ENCODE measurements at regions not wholly inside any gene's neighbourhood (a gene's known extent, or its start where the extent isn't known, plus 50 kb on each side); places are given as distances from the start of the nearest gene placed in this dataset.
"Not testable (repeated sequence)": the region's sequence is repeated elsewhere in the genome, so short reads cannot be mapped to it uniquely, and the experiment has no call there.

DNA sequence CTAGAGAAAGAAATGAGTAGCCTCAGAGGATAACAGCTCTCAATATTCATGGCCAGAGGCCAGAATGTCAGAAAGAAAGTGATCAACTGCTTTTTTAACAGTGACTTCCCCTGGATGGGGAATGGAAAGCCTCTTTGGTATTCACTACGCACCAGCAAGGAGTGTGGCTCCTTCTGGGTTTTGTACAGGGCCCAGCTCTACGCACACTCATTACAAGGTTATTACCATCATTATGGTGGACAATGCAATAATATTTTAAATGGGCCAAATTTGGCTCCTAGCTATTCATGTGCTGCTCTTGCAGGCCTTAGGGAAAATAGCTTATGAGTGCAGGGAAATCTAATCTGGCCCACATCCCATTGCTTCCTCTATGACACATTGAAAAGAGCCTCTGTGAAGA lies 1149.5 kb upstream of the FANCL start:
- DNase-seq (ENCODE audit: low read depth in 2 of 3, low spot score in 1 of 3), result no peak

DNA sequence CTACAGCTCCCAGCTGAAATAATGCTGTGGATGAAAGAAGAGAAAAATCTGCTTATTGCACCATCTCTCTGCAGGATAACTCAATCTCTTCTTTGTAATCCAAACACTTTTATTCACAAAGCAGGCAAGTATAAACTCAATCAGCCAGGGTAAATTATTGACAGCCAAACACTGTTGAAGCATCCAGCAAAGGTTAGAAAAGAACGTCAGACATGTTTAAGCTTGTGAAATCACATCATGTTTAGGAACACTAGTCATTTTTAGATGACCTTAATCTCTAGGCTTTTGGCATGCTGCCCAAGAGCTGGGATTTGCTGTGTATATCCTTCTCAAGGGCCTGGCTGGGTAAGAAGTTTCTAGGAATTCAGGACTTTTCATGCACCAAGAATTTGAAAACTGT lies 1148.1 kb upstream of the FANCL start:
- no peak for DNase-seq (ENCODE audit: low read depth in 2 of 3, low spot score in 1 of 3)

- DNase-seq (ENCODE audit: low read depth in 2 of 3, low spot score in 1 of 3), result no peak
Observed at GRCh38 chr2:59385971-59386370, 1144.8 kb upstream of the FANCL start.

DNA sequence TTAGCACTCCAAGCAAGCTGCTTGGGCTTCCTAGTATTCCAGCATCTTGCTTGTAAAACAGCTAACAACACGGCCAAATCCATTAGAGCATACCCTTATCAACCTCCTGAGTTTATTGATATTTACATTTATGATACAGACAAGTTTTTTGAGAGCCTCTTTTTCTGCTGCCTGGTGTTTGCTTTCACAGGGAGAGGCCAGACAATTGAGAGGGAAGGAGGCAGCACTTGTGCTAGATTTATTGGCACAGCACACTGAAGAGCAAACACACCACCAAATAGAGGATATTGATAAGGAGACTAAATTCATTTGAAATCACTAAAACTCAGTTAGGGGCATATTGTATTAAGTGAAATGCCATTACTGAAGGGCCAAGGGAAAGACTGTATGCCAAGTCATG lies 1142.3 kb upstream of the FANCL start:
- DNase-seq (ENCODE audit: low read depth in 2 of 3, low spot score in 1 of 3), result no peak

DNA sequence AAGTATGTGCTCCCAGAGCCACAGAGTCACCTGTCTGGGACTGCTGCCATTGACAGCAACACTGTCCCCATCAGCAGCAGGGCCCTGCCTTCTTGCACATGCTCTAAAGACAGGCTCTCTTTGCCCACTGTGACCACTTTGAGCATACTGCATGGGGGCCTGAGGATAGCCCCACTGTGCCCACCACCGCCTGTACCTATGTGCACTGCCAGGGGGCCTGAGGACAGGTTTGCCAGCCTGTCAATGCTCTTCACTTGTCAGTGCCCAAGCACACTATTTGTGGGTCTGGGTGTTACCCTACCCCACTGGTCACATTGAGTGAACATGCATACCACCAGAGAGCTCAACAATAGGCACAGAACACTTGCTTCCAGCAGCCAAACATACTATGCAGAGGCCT lies 1137.0 kb upstream of the FANCL start:
- no peak for DNase-seq (ENCODE audit: low read depth in 2 of 3, low spot score in 1 of 3)

DNA sequence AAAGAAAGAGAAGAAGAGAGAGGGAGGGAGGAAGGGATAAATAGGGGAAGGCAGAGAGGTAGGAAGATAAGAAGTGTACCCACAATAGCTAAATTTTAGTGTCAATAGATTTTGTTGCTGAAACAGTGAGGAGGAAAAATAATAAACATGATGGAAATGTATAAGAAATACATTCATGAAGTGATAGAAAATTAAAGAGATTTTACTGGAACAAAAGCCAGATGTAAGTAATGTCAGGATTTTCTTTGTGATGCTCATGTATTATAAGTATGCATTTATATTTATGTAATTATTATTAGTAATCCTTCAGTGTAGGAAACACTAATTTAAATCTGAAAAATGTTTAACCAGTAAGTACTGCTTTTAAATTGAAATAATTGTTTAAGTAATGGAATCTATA lies 1125.2 kb upstream of the FANCL start:
- DNase-seq (ENCODE audit: low read depth in 2 of 3, low spot score in 1 of 3), result no peak

GRCh38 chr2:59354498-59354897 lies 1113.4 kb upstream of the FANCL start:
- DNase-seq (ENCODE audit: low read depth in 2 of 3, low spot score in 1 of 3), result no peak

- no peak for DNase-seq (ENCODE audit: low read depth in 2 of 3, low spot score in 1 of 3)
Observed at GRCh38 chr2:59353306-59353921, 1112.3 kb upstream of the FANCL start.

GRCh38 chr2:59342166-59342565 lies 1101.0 kb upstream of the FANCL start:
- no peak for DNase-seq (ENCODE audit: low read depth in 2 of 3, low spot score in 1 of 3)

GRCh38 chr2:59339837-59340207 lies 1098.7 kb upstream of the FANCL start:
- DNase-seq (ENCODE audit: low read depth in 2 of 3, low spot score in 1 of 3), result no peak

- no peak for DNase-seq (ENCODE audit: low read depth in 2 of 3, low spot score in 1 of 3)
Observed at GRCh38 chr2:59339121-59339836, 1098.2 kb upstream of the FANCL start.

- DNase-seq (ENCODE audit: low read depth in 2 of 3, low spot score in 1 of 3), result no peak
Observed at GRCh38 chr2:59333007-59333406, 1091.9 kb upstream of the FANCL start.

- not testable (repeated sequence) for DNase-seq (ENCODE audit: low read depth in 2 of 3, low spot score in 1 of 3)
Observed at GRCh38 chr2:59326581-59327365, 1085.6 kb upstream of the FANCL start.

- no peak for DNase-seq (ENCODE audit: low read depth in 2 of 3, low spot score in 1 of 3)
Observed at GRCh38 chr2:59322870-59323269, 1081.7 kb upstream of the FANCL start.

DNA sequence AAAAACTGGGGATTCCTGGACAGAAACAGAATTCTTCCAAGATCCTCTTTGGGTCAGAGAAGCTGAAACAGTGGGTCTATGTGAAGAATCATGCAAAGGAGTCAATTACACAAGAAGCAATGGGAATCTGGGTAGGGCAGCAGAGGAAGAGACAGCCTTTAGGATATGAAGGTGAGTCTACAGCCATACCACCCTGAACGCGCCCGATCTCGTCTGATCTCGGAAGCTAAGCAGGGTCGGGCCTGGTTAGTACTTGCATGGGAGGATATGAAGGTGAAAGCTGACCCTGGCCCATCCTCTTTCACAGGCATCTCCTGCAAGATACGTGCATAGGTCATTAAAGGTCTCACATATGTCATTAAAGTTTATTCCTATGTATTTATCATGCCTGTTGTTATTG lies 1080.9 kb upstream of the FANCL start:
- no peak for DNase-seq (ENCODE audit: low read depth in 2 of 3, low spot score in 1 of 3)

DNA sequence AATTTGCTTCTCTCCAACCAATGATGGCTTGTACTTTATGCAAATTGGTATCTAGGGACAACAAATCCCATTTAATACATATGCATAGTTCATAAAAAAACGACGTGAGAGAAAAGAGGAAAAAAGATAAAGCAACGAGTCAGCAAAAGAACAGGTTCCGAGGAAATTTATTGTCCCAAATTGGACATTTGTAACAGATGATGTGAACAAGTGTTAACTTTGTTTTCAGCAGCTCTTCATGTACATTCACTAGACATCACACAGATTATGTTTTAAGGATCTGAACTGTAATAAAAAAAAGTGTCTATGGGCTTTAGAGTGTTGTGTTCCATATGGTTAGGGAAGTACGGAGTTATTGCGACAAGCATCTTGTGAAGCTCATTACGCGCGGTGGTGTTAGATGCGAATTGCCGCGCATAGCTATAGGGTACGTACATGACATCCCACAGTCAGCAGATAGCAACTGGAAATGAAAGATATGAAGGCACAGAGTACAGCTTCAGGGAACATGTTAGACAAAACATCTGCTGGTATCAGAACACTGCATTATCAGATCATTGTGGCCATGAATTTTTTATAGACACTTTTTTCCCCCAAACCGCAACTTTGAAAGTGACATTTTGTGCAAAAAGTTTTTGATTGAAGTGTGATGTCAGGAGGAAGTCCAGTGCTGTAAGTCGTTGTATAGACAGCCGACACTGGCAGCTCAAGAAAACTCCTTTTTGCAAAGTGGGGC lies 1073.1 kb upstream of the FANCL start:
- no peak for DNase-seq (ENCODE audit: low read depth in 2 of 3, low spot score in 1 of 3)

DNA sequence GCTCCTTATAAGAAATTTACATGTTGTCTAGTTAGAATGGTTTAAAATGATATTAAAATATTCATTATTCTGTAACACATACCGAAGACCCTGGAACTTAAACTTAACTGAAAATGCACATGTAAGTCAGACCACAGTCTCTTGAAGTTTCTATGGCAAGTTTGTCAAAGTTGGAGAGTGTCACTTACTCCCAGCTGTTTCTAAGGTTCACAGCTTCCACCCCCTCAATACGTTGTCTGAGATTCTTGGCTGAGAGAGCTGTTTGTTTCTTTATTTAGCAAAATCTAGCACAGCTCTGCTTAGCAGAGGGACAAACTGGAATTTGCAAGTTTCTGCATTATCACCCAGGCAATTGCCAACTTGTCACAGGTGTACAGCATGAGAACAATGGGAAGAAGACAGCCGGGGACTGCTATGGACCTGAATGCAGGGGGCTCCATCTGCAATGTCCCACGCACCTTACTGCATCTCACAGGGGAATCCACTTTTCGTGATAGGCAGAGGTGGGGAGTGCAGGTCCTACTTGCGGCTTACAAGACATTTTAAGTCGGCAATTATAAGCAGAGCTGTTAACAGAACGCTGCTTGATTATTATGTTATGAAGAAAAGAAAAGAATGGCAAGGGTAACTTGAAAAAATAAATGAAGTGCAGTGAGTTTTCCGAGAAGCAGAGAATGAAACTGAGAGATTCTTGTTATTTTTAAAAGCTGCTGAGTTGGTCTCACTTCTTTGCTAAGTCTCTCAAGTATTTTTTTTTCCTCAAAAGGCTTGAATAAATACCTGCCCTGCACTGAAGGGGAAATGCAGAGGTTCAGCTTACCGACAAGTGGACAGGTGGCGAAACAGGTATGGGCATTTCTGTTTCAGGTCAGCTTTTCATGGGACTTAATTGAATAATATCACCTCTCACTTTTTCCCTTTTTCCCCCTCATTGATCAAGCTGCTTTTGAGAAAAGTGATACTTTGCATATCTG lies 1072.1 kb upstream of the FANCL start:
- no peak for DNase-seq (ENCODE audit: low read depth in 2 of 3, low spot score in 1 of 3)

DNA sequence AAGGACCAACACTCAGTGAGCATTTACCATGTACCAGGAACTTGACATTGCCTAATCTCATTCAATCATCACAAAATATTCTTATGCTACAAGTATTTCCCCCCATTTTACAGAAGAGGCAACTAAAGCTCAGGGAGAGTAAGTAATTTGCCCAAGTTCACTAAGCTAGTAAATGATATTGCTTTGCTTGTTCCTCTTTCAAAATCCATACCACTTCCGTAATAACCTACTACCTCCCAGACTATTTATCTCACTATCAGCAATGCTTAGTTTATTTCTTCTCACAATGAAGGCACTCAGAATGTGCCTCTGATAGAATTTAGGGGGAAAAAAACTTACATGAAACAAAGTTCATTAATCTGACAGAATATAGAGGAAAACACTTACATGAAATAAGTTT lies 1070.9 kb upstream of the FANCL start:
- DNase-seq (ENCODE audit: low read depth in 2 of 3, low spot score in 1 of 3), result no peak

DNA sequence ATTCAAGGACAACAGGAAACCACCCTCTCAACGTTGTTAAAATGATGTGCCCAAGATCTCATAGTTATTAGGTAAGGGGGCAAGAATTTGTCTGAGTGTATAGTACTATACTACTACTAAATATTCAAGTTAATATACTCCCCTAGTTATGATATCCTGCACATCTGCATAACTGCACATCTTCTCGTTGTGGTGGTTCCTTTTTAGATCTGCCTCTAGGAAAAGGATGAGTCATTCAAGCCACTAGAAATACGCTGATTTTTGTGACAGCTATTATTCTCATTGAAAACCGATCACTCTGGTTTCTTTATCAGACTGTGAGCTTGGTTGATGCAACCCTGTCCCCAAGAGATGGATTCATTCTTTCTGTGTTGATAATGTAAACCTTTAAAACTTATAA lies 1067.0 kb upstream of the FANCL start:
- DNase-seq (ENCODE audit: low read depth in 2 of 3, low spot score in 1 of 3), result no peak

DNA sequence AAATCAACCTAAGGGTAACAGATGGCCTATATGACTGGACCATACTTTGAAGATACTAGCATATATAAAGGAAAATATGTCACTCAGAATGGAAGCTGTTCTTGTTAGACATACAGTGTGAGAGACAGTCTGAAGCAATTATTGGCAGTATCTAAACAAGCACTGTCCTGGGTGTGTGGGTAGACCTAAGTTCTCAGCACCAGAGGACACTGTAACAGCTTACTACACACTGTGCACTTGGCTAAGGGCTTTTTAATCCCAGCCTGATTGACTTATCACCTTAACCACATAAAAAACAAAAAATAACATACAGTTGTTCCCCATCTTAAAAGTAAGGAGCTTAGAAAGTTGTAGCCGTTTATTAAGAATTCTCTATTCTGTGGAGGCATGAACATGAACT lies 1066.1 kb upstream of the FANCL start:
- DNase-seq (ENCODE audit: low read depth in 2 of 3, low spot score in 1 of 3), result no peak

DNA sequence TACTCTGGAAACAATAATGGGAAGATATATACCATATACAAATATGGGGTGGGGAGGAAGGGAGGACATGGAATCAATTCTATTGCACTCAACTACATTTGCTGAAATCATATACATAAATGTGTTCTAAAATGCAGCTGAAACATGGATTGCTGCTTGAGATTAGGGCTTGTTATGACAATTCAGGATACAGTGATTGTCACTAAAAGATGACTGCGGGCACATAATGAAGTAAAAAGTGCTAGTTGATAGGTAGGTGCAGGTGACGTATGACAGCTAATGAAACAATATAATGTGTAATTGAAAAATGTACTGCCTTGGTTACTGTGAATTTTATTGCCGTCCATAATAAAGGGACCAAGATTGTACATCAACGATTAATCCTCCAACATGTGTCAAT lies 1062.1 kb upstream of the FANCL start:
- no peak for DNase-seq (ENCODE audit: low read depth in 2 of 3, low spot score in 1 of 3)
